Progenitor cell of endocrine pancreas (in vitro differentiated cells): ENCODE measurements at regions not wholly inside any gene's neighbourhood (a gene's known extent, or its start where the extent isn't known, plus 50 kb on each side); places are given as distances from the start of the nearest gene placed in this dataset.

Experiments
- DNase-seq: peaks from one replicate; pipeline ENCODE4 v3.0.0; 2021; ENCODE audit warnings: low spot score; ENCODE audit not compliant: unreplicated experiment
- H3K27ac Mint-ChIP-seq: 2 replicates; pipeline ENCODE4 v1.8.0; 2021; ENCODE audit warnings: mild to moderate bottlenecking, moderate library complexity, mixed read lengths
- H3K27me3 Mint-ChIP-seq: 2 replicates; pipeline ENCODE4 v1.8.0; 2021; ENCODE audit warnings: mixed read lengths
- H3K36me3 Mint-ChIP-seq: 2 replicates; pipeline ENCODE4 v1.8.0; 2022; ENCODE audit warnings: mixed read lengths; ENCODE audit not compliant: insufficient read depth
- H3K4me1 Mint-ChIP-seq: 2 replicates; pipeline ENCODE4 v1.8.0; 2021; ENCODE audit warnings: low read depth, mixed read lengths
- H3K4me3 Mint-ChIP-seq: 2 replicates; pipeline ENCODE4 v1.8.0; 2021; ENCODE audit warnings: low read depth, mild to moderate bottlenecking, moderate library complexity, mixed read lengths
- H3K9me3 Mint-ChIP-seq: 2 replicates; pipeline ENCODE4 v1.8.0; 2021; ENCODE audit warnings: low read depth, mixed read lengths
- CTCF ChIP-seq: fragments of 200-600 bp; sonication (generic); IDR thresholded peaks from one replicate; pipeline ENCODE4 v1.5.0; 2021; ENCODE audit warnings: antibody characterized with exemption, mild to moderate bottlenecking; ENCODE audit not compliant: unreplicated experiment

DNA sequence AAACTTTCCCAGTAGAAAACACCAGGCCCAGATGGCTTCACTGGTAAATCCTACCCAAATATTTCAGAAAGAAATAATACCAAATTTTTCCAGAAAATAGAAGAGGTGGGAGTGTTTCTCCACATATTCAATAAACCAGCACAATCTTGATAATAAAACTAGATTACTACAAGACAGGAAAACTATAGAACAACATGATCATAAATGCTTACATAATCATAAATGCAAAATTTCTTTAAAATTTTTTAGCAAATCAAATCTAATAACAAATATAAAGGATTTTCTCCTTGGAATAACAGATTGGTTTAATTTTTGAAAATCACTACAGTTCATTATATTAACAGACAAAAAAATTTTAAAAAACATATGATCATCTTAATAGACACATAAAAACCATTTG lies 294.5 kb downstream of the BCL11B start:
- no peak overlapping the region for H3K27ac Mint-ChIP-seq
- no peaks in the 10 kb centered on the region for H3K27me3 Mint-ChIP-seq
- H3K9me3 Mint-ChIP-seq = peaks cover 11% of the 10 kb centered on the region
- no peak overlapping the region for H3K4me3 Mint-ChIP-seq
- DNase-seq = no peak
- H3K36me3 Mint-ChIP-seq = peaks cover 2% of the 10 kb centered on the region
- H3K4me1 Mint-ChIP-seq = peaks cover 18% of the 10 kb centered on the region
- no peak for TF ChIP-seq CTCF

DNA sequence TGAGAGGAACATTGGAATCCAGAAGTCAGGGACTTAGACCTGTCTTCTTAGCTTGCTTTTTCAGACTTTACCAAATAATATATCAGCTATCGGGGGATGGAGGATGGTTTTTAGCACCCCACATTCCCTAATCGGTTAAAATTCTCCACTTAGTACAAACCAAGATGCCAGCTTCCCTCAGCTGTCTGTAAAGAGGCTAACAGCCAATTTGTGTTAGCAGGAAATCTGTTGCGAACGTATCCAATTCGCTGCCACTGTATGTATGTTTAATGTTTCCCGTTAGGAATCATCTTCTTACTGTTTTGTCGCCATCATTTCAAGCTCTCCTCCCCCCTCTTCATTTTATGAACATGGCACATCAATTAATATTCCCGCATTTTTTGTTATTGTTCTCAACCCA lies 289.0 kb downstream of the BCL11B start:
- no peak overlapping the region for H3K4me3 Mint-ChIP-seq
- no peak for TF ChIP-seq CTCF
- H3K4me1 Mint-ChIP-seq = no peaks in the 10 kb centered on the region
- no peak for DNase-seq
- H3K27me3 Mint-ChIP-seq = peaks cover 5% of the 10 kb centered on the region
- no peak overlapping the region for H3K27ac Mint-ChIP-seq
- peaks cover 2% of the 10 kb centered on the region for H3K36me3 Mint-ChIP-seq
- H3K9me3 Mint-ChIP-seq = peaks cover 9% of the 10 kb centered on the region

- Mint-ChIP-seq H3K9me3 (peaks cover 6% of the 10 kb centered on the region), H3K27me3 (peaks cover 10% of the 10 kb centered on the region), H3K36me3 (no peaks in the 10 kb centered on the region), H3K27ac (no peak overlapping the region), H3K4me1 (no peaks in the 10 kb centered on the region), H3K4me3 (no peak overlapping the region)
- no peak for TF ChIP-seq CTCF
- DNase-seq = no peak
Measured at GRCh38 chr14:98984027-98984718, 287.8 kb downstream of the BCL11B start.

DNA sequence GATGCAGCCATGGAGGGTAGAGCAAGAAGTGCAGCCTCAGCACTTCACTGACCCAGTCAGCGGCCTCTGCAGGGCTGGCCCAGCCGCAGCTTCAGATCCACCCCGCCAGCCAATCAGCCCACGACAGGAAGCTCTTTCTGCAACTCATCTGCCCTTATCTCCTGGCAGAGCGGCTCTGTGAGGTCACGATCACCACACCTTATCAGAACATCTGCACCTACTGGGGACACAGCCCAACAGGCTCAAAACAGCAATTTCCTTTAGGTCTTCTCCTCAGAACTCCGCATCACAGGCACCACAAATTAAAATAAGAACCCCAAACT lies 287.3 kb downstream of the BCL11B start:
- Mint-ChIP-seq H3K4me1 (no peaks in the 10 kb centered on the region), H3K27me3 (peaks cover 10% of the 10 kb centered on the region), H3K4me3 (no peak overlapping the region), H3K27ac (no peak overlapping the region), H3K9me3 (peaks cover 3% of the 10 kb centered on the region), H3K36me3 (no peaks in the 10 kb centered on the region)
- DNase-seq = no peak
- no peak for TF ChIP-seq CTCF

DNA sequence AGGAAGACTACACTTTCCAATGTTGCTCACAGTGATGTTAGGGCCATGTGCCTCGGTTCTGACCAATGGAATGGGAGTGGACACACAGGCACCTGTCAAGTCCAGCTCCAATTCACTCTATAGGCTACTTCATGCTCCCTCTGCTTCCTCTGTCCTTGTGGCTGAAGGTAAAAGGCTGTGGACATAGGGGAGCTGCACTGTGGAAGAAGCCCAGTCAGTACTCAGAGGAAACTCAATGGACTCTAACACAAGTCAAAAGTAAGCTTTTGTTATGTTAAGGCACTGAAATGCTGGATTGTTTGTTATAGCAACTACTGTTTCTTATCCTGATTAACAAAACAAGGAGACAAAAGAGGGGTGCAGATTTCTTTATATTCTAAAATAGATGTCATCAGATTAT lies 278.2 kb downstream of the BCL11B start:
- H3K27me3 Mint-ChIP-seq = peaks cover 20% of the 10 kb centered on the region
- DNase-seq = no peak
- H3K4me1 Mint-ChIP-seq = no peaks in the 10 kb centered on the region
- H3K9me3 Mint-ChIP-seq = peaks cover 3% of the 10 kb centered on the region
- TF ChIP-seq CTCF = no peak
- H3K4me3 Mint-ChIP-seq = no peak overlapping the region
- H3K27ac Mint-ChIP-seq = no peak overlapping the region
- H3K36me3 Mint-ChIP-seq = no peaks in the 10 kb centered on the region
